DMS114 treated with DMSO at 0.1 percent for 48 hours (cell line): ENCODE measurements at regions not wholly inside any gene's neighbourhood (a gene's known extent, or its start where the extent isn't known, plus 50 kb on each side); places are given as distances from the start of the nearest gene placed in this dataset.

ENCODE experiments used
- DNase-seq: peaks from one replicate; lab custom pipeline; 2025; ENCODE audit not compliant: unreplicated experiment; lab: John Stamatoyannopoulos, UW

- no peak for DNase-seq
Measured at GRCh38 chr13:84418041-84418440, 535.8 kb upstream of the SLITRK1 start.

GRCh38 chr13:84417416-84417815 is 535.1 kb upstream of the SLITRK1 start:
- DNase-seq, result no peak

GRCh38 chr13:84413016-84413415 is 530.7 kb upstream of the SLITRK1 start:
- no peak for DNase-seq

GRCh38 chr13:84405286-84405685 is 523.0 kb upstream of the SLITRK1 start:
- no peak for DNase-seq

- DNase-seq, result no peak
Measured at GRCh38 chr13:84400706-84401105, 518.4 kb upstream of the SLITRK1 start.

- DNase-seq, result no peak
Measured at GRCh38 chr13:84399320-84400085, 517.2 kb upstream of the SLITRK1 start.

GRCh38 chr13:84393981-84394625 is 511.8 kb upstream of the SLITRK1 start:
- DNase-seq, result no peak

GRCh38 chr13:84380866-84381265 is 498.6 kb upstream of the SLITRK1 start:
- no peak for DNase-seq

- DNase-seq, result no peak
Measured at GRCh38 chr13:84377106-84377505, 494.8 kb upstream of the SLITRK1 start.

GRCh38 chr13:84366506-84366905 is 484.2 kb upstream of the SLITRK1 start:
- DNase-seq, result no peak

GRCh38 chr13:84362777-84363176 is 480.5 kb upstream of the SLITRK1 start:
- DNase-seq, result no peak

- DNase-seq, result no peak
Measured at GRCh38 chr13:84360822-84361221, 478.5 kb upstream of the SLITRK1 start.

- no peak for DNase-seq
Measured at GRCh38 chr13:84358601-84359000, 476.3 kb upstream of the SLITRK1 start.

- no peak for DNase-seq
Measured at GRCh38 chr13:84352946-84353345, 470.7 kb upstream of the SLITRK1 start.

GRCh38 chr13:84339456-84339855 is 457.2 kb upstream of the SLITRK1 start:
- DNase-seq, result no peak

- DNase-seq, result no peak
Measured at GRCh38 chr13:84332346-84332745, 450.1 kb upstream of the SLITRK1 start.

- no peak for DNase-seq
Measured at GRCh38 chr13:84315527-84315926, 433.3 kb upstream of the SLITRK1 start.

- DNase-seq, result no peak
Measured at GRCh38 chr13:84303035-84303434, 420.8 kb upstream of the SLITRK1 start.

- DNase-seq, result no peak
Measured at GRCh38 chr13:84297251-84297650, 415.0 kb upstream of the SLITRK1 start.

- no peak for DNase-seq
Measured at GRCh38 chr13:84296401-84296800, 414.1 kb upstream of the SLITRK1 start.

- no peak for DNase-seq
Measured at GRCh38 chr13:84294576-84294975, 412.3 kb upstream of the SLITRK1 start.

- DNase-seq, result no peak
Measured at GRCh38 chr13:84290386-84290785, 408.1 kb upstream of the SLITRK1 start.

- no peak for DNase-seq
Measured at GRCh38 chr13:84279166-84279565, 396.9 kb upstream of the SLITRK1 start.
